ENCODE measurements at regions not wholly inside any gene's neighbourhood (a gene's known extent, or its start where the extent isn't known, plus 50 kb on each side); places are given as distances from the start of the nearest gene placed in this dataset.

GRCh38 chr3:178386401-178386800 lies 149.8 kb upstream of the KCNMB2 start:
- POLR2A ChIA-PET: no interaction called here
- no peak overlapping the region for H3K4me3 ChIP-seq (ENCODE audit: low read depth, low read length)
- TF ChIP-seq, protein P1, sequence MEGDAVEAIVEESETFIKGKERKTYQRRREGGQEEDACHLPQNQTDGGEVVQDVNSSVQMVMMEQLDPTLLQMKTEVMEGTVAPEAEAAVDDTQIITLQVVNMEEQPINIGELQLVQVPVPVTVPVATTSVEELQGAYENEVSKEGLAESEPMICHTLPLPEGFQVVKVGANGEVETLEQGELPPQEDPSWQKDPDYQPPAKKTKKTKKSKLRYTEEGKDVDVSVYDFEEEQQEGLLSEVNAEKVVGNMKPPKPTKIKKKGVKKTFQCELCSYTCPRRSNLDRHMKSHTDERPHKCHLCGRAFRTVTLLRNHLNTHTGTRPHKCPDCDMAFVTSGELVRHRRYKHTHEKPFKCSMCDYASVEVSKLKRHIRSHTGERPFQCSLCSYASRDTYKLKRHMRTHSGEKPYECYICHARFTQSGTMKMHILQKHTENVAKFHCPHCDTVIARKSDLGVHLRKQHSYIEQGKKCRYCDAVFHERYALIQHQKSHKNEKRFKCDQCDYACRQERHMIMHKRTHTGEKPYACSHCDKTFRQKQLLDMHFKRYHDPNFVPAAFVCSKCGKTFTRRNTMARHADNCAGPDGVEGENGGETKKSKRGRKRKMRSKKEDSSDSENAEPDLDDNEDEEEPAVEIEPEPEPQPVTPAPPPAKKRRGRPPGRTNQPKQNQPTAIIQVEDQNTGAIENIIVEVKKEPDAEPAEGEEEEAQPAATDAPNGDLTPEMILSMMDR (IDR thresholded peaks at IDR 0.05; ENCODE audit: insufficient read depth, low read length, missing control alignments): no peak
- DNase-seq (ENCODE audit: low read depth, low spot score): no peak
- CTCF ChIA-PET: interaction anchor here (0.6 to 3.1 kb wide), 7 partner anchors 33 to 1514 kb away, joined by 3 to 39 read pairs (median 4); no protein-coding TSS in a partner anchor

GRCh38 chr3:178386880-178387279 lies 149.4 kb upstream of the KCNMB2 start:
- ChIA-PET CTCF (interaction anchor here (1.0 to 3.1 kb wide), 3 partner anchors 109 to 1515 kb away, joined by 3 to 39 read pairs (median 15); no protein-coding TSS in a partner anchor), POLR2A (no interaction called here)
- TF ChIP-seq, protein P1 (IDR thresholded peaks at IDR 0.05; ENCODE audit: insufficient read depth, low read length, missing control alignments): no peak
- no peak overlapping the region for H3K4me3 ChIP-seq (ENCODE audit: low read depth, low read length)
- no peak for DNase-seq (ENCODE audit: low read depth, low spot score)

DNA sequence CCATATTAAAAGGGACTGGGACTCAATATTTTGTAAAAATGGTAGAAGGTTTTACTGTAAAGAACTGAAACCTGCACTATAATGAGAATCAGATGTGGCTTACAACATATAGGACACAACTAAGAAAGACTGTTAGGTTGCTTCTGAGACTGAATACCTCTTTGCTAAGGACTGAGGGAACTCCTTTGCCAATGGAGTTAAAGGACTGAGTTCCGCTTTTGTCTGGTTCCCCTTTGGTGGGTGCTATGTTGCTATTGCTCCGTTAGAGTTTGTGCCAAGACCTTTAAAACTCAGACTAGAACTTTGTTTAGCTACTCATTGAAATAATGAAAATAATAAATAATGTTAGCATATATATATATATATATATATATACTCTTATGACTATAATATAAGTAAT lies 147.8 kb upstream of the KCNMB2 start:
- no peak for DNase-seq (ENCODE audit: low read depth, low spot score)
- H3K4me3 ChIP-seq (ENCODE audit: low read depth, low read length): no peak overlapping the region
- POLR2A ChIA-PET: no interaction called here
- CTCF ChIA-PET: no interaction called here
- TF ChIP-seq, protein P1 (IDR thresholded peaks at IDR 0.05; ENCODE audit: insufficient read depth, low read length, missing control alignments): no peak

GRCh38 chr3:178389258-178389657 lies 147.0 kb upstream of the KCNMB2 start:
- CTCF ChIA-PET: no interaction called here
- no peak for DNase-seq (ENCODE audit: low read depth, low spot score)
- POLR2A ChIA-PET: no interaction called here
- no peak overlapping the region for H3K4me3 ChIP-seq (ENCODE audit: low read depth, low read length)
- TF ChIP-seq, protein P1 (IDR thresholded peaks at IDR 0.05; ENCODE audit: insufficient read depth, low read length, missing control alignments): no peak

- CTCF ChIA-PET: interaction anchor here (2.8 kb wide), 1 partner anchor 8 kb away, joined by 18 read pairs; no protein-coding TSS in a partner anchor
- DNase-seq (ENCODE audit: low read depth, low spot score): peak; percentile 73
- TF ChIP-seq, protein P1 (IDR thresholded peaks at IDR 0.05; ENCODE audit: insufficient read depth, low read length, missing control alignments): no peak
- POLR2A ChIA-PET: no interaction called here
- no peak overlapping the region for H3K4me3 ChIP-seq (ENCODE audit: low read depth, low read length)
These were observed 143.7 kb upstream of the KCNMB2 start for GRCh38 chr3:178392511-178392926.

DNA sequence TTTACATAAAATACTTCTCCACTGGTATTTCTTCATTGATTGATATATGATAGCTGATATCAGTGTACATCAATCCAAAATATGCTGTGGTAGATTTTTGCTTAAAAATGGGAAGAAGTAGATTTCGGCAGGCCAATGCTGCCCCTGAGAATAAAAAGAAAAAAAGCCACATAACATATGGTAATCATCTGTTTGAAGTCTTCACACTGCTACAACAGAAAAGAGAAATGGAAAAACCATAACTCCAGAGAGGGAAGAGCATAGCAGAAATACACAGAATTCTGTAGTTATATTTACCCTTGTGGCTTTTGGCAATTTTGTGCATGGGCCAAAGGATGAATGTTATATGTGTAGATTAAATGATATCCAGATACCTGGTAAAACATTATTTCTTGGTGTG lies 143.1 kb upstream of the KCNMB2 start:
- H3K4me3 ChIP-seq (ENCODE audit: low read depth, low read length): no peak overlapping the region
- TF ChIP-seq, protein P1 (IDR thresholded peaks at IDR 0.05; ENCODE audit: insufficient read depth, low read length, missing control alignments): no peak
- DNase-seq (ENCODE audit: low read depth, low spot score): no peak
- CTCF ChIA-PET: interaction anchor here (2.8 kb wide), 1 partner anchor 8 kb away, joined by 18 read pairs; no protein-coding TSS in a partner anchor
- POLR2A ChIA-PET: no interaction called here

All from AG04449 (cell line).